ENCODE measurements at regions not wholly inside any gene's neighbourhood (a gene's known extent, or its start where the extent isn't known, plus 50 kb on each side); places are given as distances from the start of the nearest gene placed in this dataset.

- ChIA-PET CTCF (no interaction called here), POLR2A (ENCODE audit: unreplicated experiment) (no interaction called here)
- no peak for TF ChIP-seq RAD21 (IDR thresholded peaks at IDR 0.05; ENCODE audit: low read length)
- no peak for TF ChIP-seq MAZ (IDR thresholded peaks at IDR 0.05; ENCODE audit: borderline replicate concordance, low read depth, low read length)
- no peak for TF ChIP-seq CEBPB (IDR thresholded peaks at IDR 0.05; ENCODE audit: low read depth, low read length)
- no peak for TF ChIP-seq RFX5 (IDR thresholded peaks at IDR 0.05; ENCODE audit: low read depth, low read length)
- TF ChIP-seq MAFK (IDR thresholded peaks at IDR 0.05; ENCODE audit: low read depth, low read length), result peak; percentile 61
- no peak for TF ChIP-seq POLR2A (IDR thresholded peaks at IDR 0.05; ENCODE audit: low read depth, low read length)
- TF ChIP-seq RCOR1 (IDR thresholded peaks at IDR 0.05; ENCODE audit: insufficient replicate concordance, low read length), result no peak
- Histone ChIP-seq H2BK15ac (ENCODE audit: low read depth, low read length) (no peak overlapping the region), H3K23ac (ENCODE audit: low read depth, low read length) (no peak overlapping the region), H4K91ac (ENCODE audit: insufficient read depth, low read depth, low read length) (no peak overlapping the region), H3K14ac (replicated peaks; ENCODE audit: low read depth, low read length) (no peak overlapping the region), H2AFZ (replicated peaks; ENCODE audit: low read length, poor library complexity) (no peak overlapping the region), H2AK9ac (replicated peaks; ENCODE audit: low read depth, low read length, poor library complexity) (no peak overlapping the region), H2BK20ac (ENCODE audit: low read depth, low read length) (no peak overlapping the region), H3K27me3 (ENCODE audit: control insufficient read depth, insufficient read depth, low read length) (no peaks in the 10 kb centered on the region), H3K4ac (ENCODE audit: low read depth, low read length) (no peak overlapping the region), H4K5ac (ENCODE audit: low read depth, low read length) (no peak overlapping the region), H3K56ac (ENCODE audit: extremely low read depth, insufficient read depth, low read length) (no peak overlapping the region), H3K36me3 (ENCODE audit: control insufficient read depth, insufficient read depth, low read length) (no peaks in the 10 kb centered on the region), H2BK120ac (ENCODE audit: low read depth, low read length) (no peak overlapping the region), H3K4me2 (ENCODE audit: low read depth, low read length) (no peak overlapping the region), H3K9me3 (ENCODE audit: control insufficient read depth, insufficient read depth, low read length) (peaks cover 2% of the 10 kb centered on the region; the same call in 1 of the 2 replicates), H3K27ac (ENCODE audit: insufficient read depth, low read length) (no peak overlapping the region), H3K4me3 (ENCODE audit: insufficient read depth, low read depth, low read length) (no peak overlapping the region), H3K18ac (ENCODE audit: low read depth, low read length) (no peak overlapping the region), H3K9ac (ENCODE audit: low read depth, low read length) (no peak overlapping the region), H4K20me1 (ENCODE audit: insufficient read depth, low read length) (no peaks in the 10 kb centered on the region), H3K4me1 (ENCODE audit: control insufficient read depth, insufficient read depth, low read length) (no peaks in the 10 kb centered on the region), H4K8ac (ENCODE audit: low read depth in 2 of 2, low read length in 2 of 2) (no peak overlapping the region), H2BK5ac (ENCODE audit: low read depth, low read length, poor library complexity, severe bottlenecking) (no peak overlapping the region), H3K79me1 (ENCODE audit: low read depth in 1 of 2, low read length in 2 of 2) (no peaks in the 10 kb centered on the region), H3K9me1 (ENCODE audit: insufficient read depth, low read length) (no peaks in the 10 kb centered on the region), H2AK5ac (ENCODE audit: low read depth, low read length) (no peak overlapping the region)
- dilution Hi-C loops (cut with HindIII; ENCODE audit: low sequenced_read_pairs, unreplicated experiment), result no loop called here
- intact Hi-C loops (cut with micrococcal nuclease), result no loop called here
- DNase-seq (no peak), ATAC-seq (ENCODE audit: low read depth) (no peak)
- BruUV-seq (replicated peaks), result no TSS peak
- in situ Hi-C loops (cut with MboI; ENCODE audit: low sequenced_read_pairs), result no loop called here
These were observed 886.8 kb upstream of the NOVA1 start for GRCh38 chr14:27484633-27485032.

All from IMR-90 (cell line).